ENCODE measurements at regions not wholly inside any gene's neighbourhood (a gene's known extent, or its start where the extent isn't known, plus 50 kb on each side); places are given as distances from the start of the nearest gene placed in this dataset.

- Mint-ChIP-seq H3K27ac (no peak overlapping the region), H3K27me3 (ENCODE audit: insufficient read depth) (peaks cover 1% of the 10 kb centered on the region), H3K4me1 (ENCODE audit: low read depth) (no peaks in the 10 kb centered on the region), H3K4me3 (no peak overlapping the region), H3K36me3 (ENCODE audit: low read depth) (peaks cover 4% of the 10 kb centered on the region; the same call in 1 of the 2 replicates), H3K9me3 (peaks cover 8% of the 10 kb centered on the region; the same call in 1 of the 2 replicates)
- DNase-seq, result no peak
- no peak for TF ChIP-seq CTCF (IDR thresholded peaks at IDR 0.05)
Measured at GRCh38 chr5:155113888-155114287, 100.3 kb downstream of the KIF4B start.

- Mint-ChIP-seq H3K9me3 (peaks cover 8% of the 10 kb centered on the region; the same call in 1 of the 2 replicates), H3K4me1 (ENCODE audit: low read depth) (no peaks in the 10 kb centered on the region), H3K36me3 (ENCODE audit: low read depth) (peaks cover 4% of the 10 kb centered on the region; the same call in 1 of the 2 replicates), H3K27ac (no peak overlapping the region), H3K4me3 (no peak overlapping the region), H3K27me3 (ENCODE audit: insufficient read depth) (no peaks in the 10 kb centered on the region; the same call in 1 of the 2 replicates)
- no peak for DNase-seq
- no peak for TF ChIP-seq CTCF (IDR thresholded peaks at IDR 0.05)
Measured at GRCh38 chr5:155114655-155115054, 101.1 kb downstream of the KIF4B start.

GRCh38 chr5:155116456-155117251 lies 103.1 kb downstream of the KIF4B start:
- no peaks in the 10 kb centered on the region; the same call in 1 of the 2 replicates for H3K27me3 Mint-ChIP-seq (ENCODE audit: insufficient read depth)

GRCh38 chr5:155125551-155126095 lies 112.1 kb downstream of the KIF4B start:
- Mint-ChIP-seq H3K36me3 (ENCODE audit: low read depth) (no peaks in the 10 kb centered on the region), H3K4me3 (no peak overlapping the region), H3K4me1 (ENCODE audit: low read depth) (peaks cover 7% of the 10 kb centered on the region; the same call in 1 of the 2 replicates), H3K9me3 (no peaks in the 10 kb centered on the region), H3K27me3 (ENCODE audit: insufficient read depth) (peaks cover 2% of the 10 kb centered on the region), H3K27ac (no peak overlapping the region)
- no peak for DNase-seq
- TF ChIP-seq CTCF (IDR thresholded peaks at IDR 0.05), result no peak

More at GRCh38 chr5:155116456-155117251, 103.1 kb downstream of the KIF4B start:
- no peaks in the 10 kb centered on the region for H3K4me1 Mint-ChIP-seq (ENCODE audit: low read depth)
- no peak for TF ChIP-seq CTCF (IDR thresholded peaks at IDR 0.05)
- H3K36me3 Mint-ChIP-seq (ENCODE audit: low read depth), result peaks cover 4% of the 10 kb centered on the region; the same call in 1 of the 2 replicates
- no peak overlapping the region for H3K4me3 Mint-ChIP-seq
- no peak overlapping the region for H3K27ac Mint-ChIP-seq
- DNase-seq, result no peak
- H3K9me3 Mint-ChIP-seq, result peaks cover 8% of the 10 kb centered on the region; the same call in 1 of the 2 replicates

- no peak for DNase-seq
- no peak for TF ChIP-seq CTCF (IDR thresholded peaks at IDR 0.05)
- Mint-ChIP-seq H3K4me1 (ENCODE audit: low read depth) (peaks cover 7% of the 10 kb centered on the region; the same call in 1 of the 2 replicates), H3K9me3 (no peaks in the 10 kb centered on the region), H3K36me3 (ENCODE audit: low read depth) (no peaks in the 10 kb centered on the region), H3K27me3 (ENCODE audit: insufficient read depth) (peaks cover 2% of the 10 kb centered on the region), H3K27ac (no peak overlapping the region), H3K4me3 (no peak overlapping the region)
Measured at GRCh38 chr5:155126573-155126972, 113.0 kb downstream of the KIF4B start.
